RWPE1 (cell line): ENCODE measurements at regions not wholly inside any gene's neighbourhood (a gene's known extent, or its start where the extent isn't known, plus 50 kb on each side); places are given as distances from the start of the nearest gene placed in this dataset.

ENCODE experiments used
- CTCF ChIA-PET: fragments of 350-600 bp; sonication (Branson Sonifier 250); formaldehyde crosslinking; extraction: SDS; loops from one replicate; lab custom pipeline; 2021; lab: Yijun Ruan, JAX
- POLR2A ChIA-PET: fragments of 400-600 bp; formaldehyde crosslinking; extraction: SDS; loops from one replicate; lab custom pipeline; 2020; ENCODE audit warnings: antibody characterized with exemption; ENCODE audit not compliant: low non-redundant PET; lab: Yijun Ruan, JAX
- DNase-seq: peaks from one replicate; pipeline ENCODE4 v3.0.0; 2012; ENCODE audit warnings: low spot score
- H3K27ac ChIP-seq: fragments of 450-650 bp; 2 replicates; pipeline ENCODE4 v1.5.1; 2017
- CTCF ChIP-seq: fragments of 450-650 bp; conservative IDR thresholded peaks from 2 replicates; pipeline ENCODE4 v1.5.1; 2017; ENCODE audit warnings: low read depth, mild to moderate bottlenecking

- ChIA-PET POLR2A (no interaction called here), CTCF (no interaction called here)
- no peak for DNase-seq
- no peak for TF ChIP-seq CTCF
- H3K27ac ChIP-seq, result no peak overlapping the region
These were observed 128.9 kb upstream of the SPEF2 start for GRCh38 chr5:35488791-35489190.

GRCh38 chr5:35488055-35488454, 129.6 kb upstream of the SPEF2 start:
- no peak for TF ChIP-seq CTCF
- ChIA-PET CTCF (no interaction called here), POLR2A (no interaction called here)
- H3K27ac ChIP-seq, result no peak overlapping the region
- DNase-seq, result no peak

- no peak for DNase-seq
- CTCF ChIA-PET, result no interaction called here
These were observed 130.2 kb upstream of the SPEF2 start for GRCh38 chr5:35487233-35488025.

GRCh38 chr5:35485487-35485886, 132.2 kb upstream of the SPEF2 start:
- no peak for DNase-seq
- TF ChIP-seq CTCF, result no peak
- POLR2A ChIA-PET, result no interaction called here
- CTCF ChIA-PET, result interaction anchor here (0.6 kb wide), 1 partner anchor 513 kb away, joined by 5 read pairs; no protein-coding TSS in a partner anchor
- no peak overlapping the region for H3K27ac ChIP-seq

More at GRCh38 chr5:35487233-35488025, 130.2 kb upstream of the SPEF2 start:
- POLR2A ChIA-PET, result no interaction called here
- TF ChIP-seq CTCF, result no peak
- no peak overlapping the region for H3K27ac ChIP-seq

GRCh38 chr5:35484241-35484640, 133.4 kb upstream of the SPEF2 start:
- TF ChIP-seq CTCF, result no peak
- no peak overlapping the region for H3K27ac ChIP-seq
- ChIA-PET POLR2A (no interaction called here), CTCF (no interaction called here)
- DNase-seq, result no peak

GRCh38 chr5:35483780-35484179, 133.9 kb upstream of the SPEF2 start:
- POLR2A ChIA-PET, result no interaction called here
- H3K27ac ChIP-seq, result no peak overlapping the region
- no peak for DNase-seq
- no peak for TF ChIP-seq CTCF
- CTCF ChIA-PET, result no interaction called here
